SJSA1 (cell line): ENCODE measurements at regions not wholly inside any gene's neighbourhood (a gene's known extent, or its start where the extent isn't known, plus 50 kb on each side); places are given as distances from the start of the nearest gene placed in this dataset.
"Not testable (repeated sequence)": the region's sequence is repeated elsewhere in the genome, so short reads cannot be mapped to it uniquely, and the experiment has no call there.

Experiments used
- DNase-seq, 2 experiments: peaks; one replicate each; pipeline ENCODE4 v3.0.0-alpha.2; 2015 to 2020; ENCODE audit warnings: low spot score in 2 of 2, low read depth in 1 of 2
- H3K27ac ChIP-seq: fragments of 250-450 bp; sonication (Bioruptor Pico); 2 replicates; pipeline ENCODE4 v1.5.1; 2020; ENCODE audit warnings: mild to moderate bottlenecking, moderate library complexity
- H3K27me3 ChIP-seq: fragments of 250-450 bp; sonication (Bioruptor Pico); replicated peaks from 2 replicates; pipeline ENCODE4 v1.5.1; 2020; ENCODE audit warnings: mild to moderate bottlenecking, moderate library complexity
- H3K36me3 ChIP-seq: fragments of 250-450 bp; sonication (Bioruptor Pico); 2 replicates; pipeline ENCODE4 v1.5.1; 2020; ENCODE audit warnings: mild to moderate bottlenecking
- H3K4me1 ChIP-seq: fragments of 250-450 bp; sonication (Bioruptor Pico); replicated peaks from 2 replicates; pipeline ENCODE4 v1.6.1; 2021; ENCODE audit warnings: mild to moderate bottlenecking
- H3K4me3 ChIP-seq: fragments of 250-450 bp; sonication (Bioruptor Pico); 2 replicates; pipeline ENCODE4 v1.5.1; 2020; ENCODE audit warnings: mild to moderate bottlenecking
- H3K9me3 ChIP-seq: fragments of 250-450 bp; sonication (Bioruptor Pico); replicated peaks from 2 replicates; pipeline ENCODE4 v1.5.1; 2020; ENCODE audit warnings: mild to moderate bottlenecking

- Histone ChIP-seq H3K27ac (no peak overlapping the region), H3K4me1 (no peaks in the 10 kb centered on the region; the same call in 1 of the 2 replicates), H3K4me3 (no peak overlapping the region), H3K36me3 (no peaks in the 10 kb centered on the region), H3K27me3 (no peaks in the 10 kb centered on the region; the same call in none of the 2 replicates), H3K9me3 (no peaks in the 10 kb centered on the region)
- no peak for DNase-seq
Measured at GRCh38 chr6:153984811-153985210, 54.2 kb upstream of the OPRM1 start.

GRCh38 chr6:153980171-153980570 lies 58.9 kb upstream of the OPRM1 start:
- no peak overlapping the region for H3K4me3 ChIP-seq
- no peaks in the 10 kb centered on the region for H3K9me3 ChIP-seq
- peak in 1 of 2 experiments; percentile 16 for DNase-seq
- H3K4me1 ChIP-seq, result no peaks in the 10 kb centered on the region; the same call in 1 of the 2 replicates
- no peaks in the 10 kb centered on the region for H3K27me3 ChIP-seq
- no peak overlapping the region for H3K27ac ChIP-seq
- H3K36me3 ChIP-seq, result no peaks in the 10 kb centered on the region

GRCh38 chr6:153978911-153979548 lies 60.0 kb upstream of the OPRM1 start:
- H3K27ac ChIP-seq, H3K36me3 ChIP-seq, H3K4me3 ChIP-seq, H3K27me3 ChIP-seq, DNase-seq, H3K9me3 ChIP-seq, H3K4me1 ChIP-seq: not testable (repeated sequence)

- Histone ChIP-seq H3K36me3 (no peaks in the 10 kb centered on the region), H3K27me3 (no peaks in the 10 kb centered on the region), H3K27ac (no peak overlapping the region), H3K9me3 (no peaks in the 10 kb centered on the region), H3K4me1 (no peaks in the 10 kb centered on the region; the same call in 1 of the 2 replicates), H3K4me3 (no peak overlapping the region)
- no peak for DNase-seq
Measured at GRCh38 chr6:153976921-153977693, 61.9 kb upstream of the OPRM1 start.

GRCh38 chr6:153966001-153966400 lies 73.0 kb upstream of the OPRM1 start:
- Histone ChIP-seq H3K27ac (no peak overlapping the region), H3K4me1 (0 out of 2 replicates have a peak, but pooled peaks cover 4% of the 10 kb centered on the region), H3K27me3 (0 out of 2 replicates have a peak, but pooled peaks cover 2% of the 10 kb centered on the region), H3K9me3 (no peaks in the 10 kb centered on the region), H3K36me3 (no peaks in the 10 kb centered on the region), H3K4me3 (no peak overlapping the region)
- peak in 1 of 2 experiments; percentile 33 for DNase-seq

GRCh38 chr6:153963352-153963751 lies 75.7 kb upstream of the OPRM1 start:
- 0 out of 2 replicates have a peak, but pooled peaks cover 2% of the 10 kb centered on the region for H3K27me3 ChIP-seq
- H3K4me1 ChIP-seq, result 0 out of 2 replicates have a peak, but pooled peaks cover 4% of the 10 kb centered on the region
- no peak for DNase-seq
- no peaks in the 10 kb centered on the region for H3K9me3 ChIP-seq
- no peak overlapping the region for H3K4me3 ChIP-seq
- no peak overlapping the region for H3K27ac ChIP-seq
- no peaks in the 10 kb centered on the region for H3K36me3 ChIP-seq

- no peak overlapping the region for H3K4me3 ChIP-seq
- H3K27ac ChIP-seq, result no peak overlapping the region
- H3K27me3 ChIP-seq, result 0 out of 2 replicates have a peak, but pooled peaks cover 2% of the 10 kb centered on the region
- no peaks in the 10 kb centered on the region for H3K36me3 ChIP-seq
- no peaks in the 10 kb centered on the region for H3K9me3 ChIP-seq
- 0 out of 2 replicates have a peak, but pooled peaks cover 4% of the 10 kb centered on the region for H3K4me1 ChIP-seq
- DNase-seq, result no peak
Measured at GRCh38 chr6:153962555-153962954, 76.5 kb upstream of the OPRM1 start.

- 0 out of 2 replicates have a peak, but pooled peaks cover 2% of the 10 kb centered on the region for H3K27me3 ChIP-seq
- no peak overlapping the region for H3K27ac ChIP-seq
- H3K36me3 ChIP-seq, result no peaks in the 10 kb centered on the region
- DNase-seq, result no peak
- no peak overlapping the region for H3K4me3 ChIP-seq
- no peaks in the 10 kb centered on the region for H3K4me1 ChIP-seq
- no peaks in the 10 kb centered on the region for H3K9me3 ChIP-seq
Measured at GRCh38 chr6:153960741-153961140, 78.3 kb upstream of the OPRM1 start.

- Histone ChIP-seq H3K9me3 (no peaks in the 10 kb centered on the region), H3K4me1 (no peaks in the 10 kb centered on the region), H3K4me3 (no peak overlapping the region), H3K27ac (no peak overlapping the region), H3K27me3 (0 out of 2 replicates have a peak, but pooled peaks cover 2% of the 10 kb centered on the region), H3K36me3 (no peaks in the 10 kb centered on the region)
- DNase-seq, result no peak
Measured at GRCh38 chr6:153960281-153960680, 78.8 kb upstream of the OPRM1 start.

- Histone ChIP-seq H3K4me1 (no peaks in the 10 kb centered on the region), H3K4me3 (no peak overlapping the region), H3K27me3 (0 out of 2 replicates have a peak, but pooled peaks cover 2% of the 10 kb centered on the region), H3K27ac (no peak overlapping the region), H3K9me3 (no peaks in the 10 kb centered on the region), H3K36me3 (no peaks in the 10 kb centered on the region)
- DNase-seq, result no peak
Measured at GRCh38 chr6:153959276-153959675, 79.8 kb upstream of the OPRM1 start.

GRCh38 chr6:153958860-153959259 lies 80.2 kb upstream of the OPRM1 start:
- H3K36me3 ChIP-seq, result no peaks in the 10 kb centered on the region
- H3K27ac ChIP-seq, result no peak overlapping the region
- DNase-seq, result no peak
- H3K4me1 ChIP-seq, result no peaks in the 10 kb centered on the region
- H3K9me3 ChIP-seq, result no peaks in the 10 kb centered on the region
- H3K27me3 ChIP-seq, result 0 out of 2 replicates have a peak, but pooled peaks cover 2% of the 10 kb centered on the region
- no peak overlapping the region for H3K4me3 ChIP-seq

- no peak overlapping the region for H3K4me3 ChIP-seq
- DNase-seq, result no peak
- H3K27ac ChIP-seq, result no peak overlapping the region
- H3K9me3 ChIP-seq, result no peaks in the 10 kb centered on the region
- H3K4me1 ChIP-seq, result no peaks in the 10 kb centered on the region
- H3K36me3 ChIP-seq, result no peaks in the 10 kb centered on the region
- peaks cover 4% of the 10 kb centered on the region; the same call in 1 of the 2 replicates for H3K27me3 ChIP-seq
Measured at GRCh38 chr6:153957394-153957793, 81.6 kb upstream of the OPRM1 start.

- no peaks in the 10 kb centered on the region for H3K36me3 ChIP-seq
- H3K9me3 ChIP-seq, result no peaks in the 10 kb centered on the region
- H3K27ac ChIP-seq, result no peak overlapping the region
- peaks cover 3% of the 10 kb centered on the region; the same call in 1 of the 2 replicates for H3K27me3 ChIP-seq
- no peaks in the 10 kb centered on the region for H3K4me1 ChIP-seq
- H3K4me3 ChIP-seq, result no peak overlapping the region
- DNase-seq, result no peak
Measured at GRCh38 chr6:153956808-153957207, 82.2 kb upstream of the OPRM1 start.

- Histone ChIP-seq H3K27ac (no peak overlapping the region), H3K4me1 (no peaks in the 10 kb centered on the region), H3K4me3 (no peak overlapping the region), H3K36me3 (no peaks in the 10 kb centered on the region), H3K9me3 (no peaks in the 10 kb centered on the region), H3K27me3 (peaks cover 6% of the 10 kb centered on the region; the same call in 1 of the 2 replicates)
- no peak for DNase-seq
Measured at GRCh38 chr6:153949616-153950015, 89.4 kb upstream of the OPRM1 start.
